ENCODE measurements at regions not wholly inside any gene's neighbourhood (a gene's known extent, or its start where the extent isn't known, plus 50 kb on each side); places are given as distances from the start of the nearest gene placed in this dataset.

GRCh38 chr12:12019881-12020280, 50.9 kb upstream of the BCL2L14 start:
- no peak overlapping the region for H3K27ac ChIP-seq (ENCODE audit: insufficient read depth in 1 of 2, low read depth in 1 of 2, low read length in 2 of 2, poor library complexity in 1 of 2, severe bottlenecking in 2 of 2)
- no peaks in the 10 kb centered on the region for H3K27me3 ChIP-seq (replicated peaks in 2 of 5; ENCODE audit: control insufficient read depth in 4 of 5, insufficient read depth in 5 of 5, low read length in 4 of 5)
- ChIA-PET POLR2A (no interaction called here), CTCF (no interaction called here)
- no peak overlapping the region for H3K4me3 ChIP-seq (ENCODE audit: control insufficient read depth in 1 of 7, extremely low read depth in 1 of 7, insufficient read depth in 4 of 7, low read depth in 2 of 7, low read length in 6 of 7)
- DNase-seq = no peak
- H3K9me3 ChIP-seq (ENCODE audit: control extremely low read depth in 1 of 5, control insufficient read depth in 4 of 5, insufficient read depth in 2 of 5, low read depth in 1 of 5, low read length in 4 of 5) = no peaks in the 10 kb centered on the region
- H3K36me3 ChIP-seq (ENCODE audit: control insufficient read depth in 4 of 4, insufficient read depth in 4 of 4, low read length in 3 of 4) = no peaks in the 10 kb centered on the region
- WGBS (ENCODE audit: insufficient coverage) = 97% methylated on average over 6 of the region's 9 CpGs
- peaks cover 7 to 46% (median 33%) of the 10 kb centered on the region in 4 experiments for H3K4me1 ChIP-seq (ENCODE audit: control extremely low read depth in 1 of 4, control insufficient read depth in 4 of 4, insufficient read depth in 4 of 4, low read length in 3 of 4)

- Histone ChIP-seq H3K4me1 (ENCODE audit: control extremely low read depth in 1 of 4, control insufficient read depth in 4 of 4, insufficient read depth in 4 of 4, low read length in 3 of 4) (peaks cover 7 to 46% (median 29%) of the 10 kb centered on the region in 4 experiments), H3K27ac (ENCODE audit: insufficient read depth in 1 of 2, low read depth in 1 of 2, low read length in 2 of 2, poor library complexity in 1 of 2, severe bottlenecking in 2 of 2) (no peak overlapping the region), H3K4me3 (ENCODE audit: control insufficient read depth in 1 of 7, extremely low read depth in 1 of 7, insufficient read depth in 4 of 7, low read depth in 2 of 7, low read length in 6 of 7) (no peak overlapping the region), H3K9me3 (ENCODE audit: control extremely low read depth in 1 of 5, control insufficient read depth in 4 of 5, insufficient read depth in 2 of 5, low read depth in 1 of 5, low read length in 4 of 5) (no peaks in the 10 kb centered on the region), H3K27me3 (replicated peaks in 2 of 5; ENCODE audit: control insufficient read depth in 4 of 5, insufficient read depth in 5 of 5, low read length in 4 of 5) (no peaks in the 10 kb centered on the region), H3K36me3 (ENCODE audit: control insufficient read depth in 4 of 4, insufficient read depth in 4 of 4, low read length in 3 of 4) (no peaks in the 10 kb centered on the region)
- 95% methylated on average over 4 of the region's 4 CpGs for WGBS (ENCODE audit: insufficient coverage)
- POLR2A ChIA-PET = interaction anchor here (0.6 kb wide), 1 partner anchor 399 kb away, joined by 3 read pairs; no protein-coding TSS in a partner anchor
- CTCF ChIA-PET = no interaction called here
- DNase-seq = no peak
These were observed 50.0 kb upstream of the BCL2L14 start for GRCh38 chr12:12020762-12021161.

Data from common myeloid progenitor, CD34-positive (primary cell).